Panc1 (cell line): ENCODE measurements at regions not wholly inside any gene's neighbourhood (a gene's known extent, or its start where the extent isn't known, plus 50 kb on each side); places are given as distances from the start of the nearest gene placed in this dataset.

Source experiments
- ATAC-seq: fragments of 200-7000 bp; cut with Tn5 transposase; 2 replicates; pipeline ENCODE4 v1.9.1; 2020; ENCODE audit warnings: mild to moderate bottlenecking, moderate library complexity
- BruUV-seq: library from RNA; stranded (reverse); fragments of 400-500 nt; replicated peaks from 2 replicates; lab custom pipeline; 2021; lab: Mats Ljungman, UMichigan
- CTCF ChIA-PET: fragments of 300-600 bp; sonication (Branson Sonifier 250); formaldehyde crosslinking; loops from one replicate; lab custom pipeline; 2022; ENCODE audit warnings: antibody characterized with exemption; lab: Charles Lee
- POLR2A ChIA-PET: fragments of 300-600 bp; sonication (Branson Sonifier 250); formaldehyde crosslinking; loops from one replicate; lab custom pipeline; 2022; ENCODE audit warnings: antibody characterized with exemption; lab: Charles Lee
- DNase-seq: peaks from one replicate; pipeline ENCODE4 v3.0.0-alpha.2; 2010; ENCODE audit warnings: low read depth, low spot score
- H3K27ac ChIP-seq: 2 replicates; pipeline ENCODE4 v1.5.1; 2011; ENCODE audit warnings: mild to moderate bottlenecking, low read length, inconsistent platforms
- H3K27me3 ChIP-seq: fragments of 200-500 bp; sonication (Bioruptor generic); 2 replicates; pipeline ENCODE4 v1.6.0; 2014; ENCODE audit warnings: low read length, inconsistent platforms; ENCODE audit not compliant: control insufficient read depth, insufficient read depth
- H3K36me3 ChIP-seq: fragments of 200-500 bp; sonication (Bioruptor generic); 2 replicates; pipeline ENCODE4 v1.5.1; 2014; ENCODE audit warnings: inconsistent platforms, mild to moderate bottlenecking, low read length, moderate library complexity; ENCODE audit not compliant: control insufficient read depth, insufficient read depth
- H3K4me1 ChIP-seq: 2 replicates; pipeline ENCODE4 v1.5.1; 2011; ENCODE audit warnings: inconsistent platforms, mild to moderate bottlenecking, low read length, moderate library complexity; ENCODE audit not compliant: control insufficient read depth, insufficient read depth
- H3K4me3 ChIP-seq, 2 experiments: 2 replicates each; pipeline ENCODE4 v1.5.1; 2011 to 2012; ENCODE audit warnings: low read depth in 2 of 2, low read length in 2 of 2, mild to moderate bottlenecking in 2 of 2, inconsistent platforms in 1 of 2, moderate library complexity in 1 of 2
- H3K9me3 ChIP-seq: fragments of 200-500 bp; sonication (Bioruptor generic); 2 replicates; pipeline ENCODE4 v1.5.1; 2014; ENCODE audit warnings: low read depth, mild to moderate bottlenecking, inconsistent platforms, low read length, moderate library complexity; ENCODE audit not compliant: control insufficient read depth, insufficient read depth
- POLR2AphosphoS5 ChIP-seq: IDR thresholded peaks from 2 replicates; pipeline ENCODE4 v1.6.1; 2012; ENCODE audit warnings: mild to moderate bottlenecking, low read depth, low read length, moderate library complexity
- SIN3A ChIP-seq: IDR thresholded peaks from 2 replicates; pipeline ENCODE4 v1.6.1; 2012; ENCODE audit warnings: low read depth, mild to moderate bottlenecking, low read length, moderate library complexity, borderline replicate concordance; ENCODE audit not compliant: insufficient read depth
- TCF7L2 ChIP-seq: IDR thresholded peaks from 2 replicates; pipeline ENCODE4 v1.6.1; 2011; ENCODE audit warnings: mild to moderate bottlenecking, low read depth, low read length, inconsistent platforms
- in situ Hi-C: cut with HindIII; loops from 2 replicates; pipeline ENCODE4 v1.10.0; 2016; ENCODE audit warnings: low sequenced_read_pairs, low pct_unique_long_range_greater_than_20kb
- intact Hi-C: fragments of 100-400 bp; cut with micrococcal nuclease; formaldehyde crosslinking; loops from one replicate; pipeline ENCODE4 v1.10.0; 2022; ENCODE audit not compliant: unreplicated experiment
- TF ChIP-seq, protein P1 (sequence below): fragments of 450-650 bp; IDR thresholded peaks from 2 replicates; pipeline ENCODE4 v1.5.1; 2017; ENCODE audit warnings: mild to moderate bottlenecking
- TF ChIP-seq, protein P2 (sequence below), 2 experiments: IDR thresholded peaks; 2 replicates each; pipeline ENCODE4 v1.6.1; 2011 to 2012; ENCODE audit warnings: low read depth in 2 of 2, control low read depth in 1 of 2, low read length in 1 of 2, mild to moderate bottlenecking in 1 of 2, moderate library complexity in 1 of 2; ENCODE audit not compliant: insufficient read depth in 1 of 2

DNA sequence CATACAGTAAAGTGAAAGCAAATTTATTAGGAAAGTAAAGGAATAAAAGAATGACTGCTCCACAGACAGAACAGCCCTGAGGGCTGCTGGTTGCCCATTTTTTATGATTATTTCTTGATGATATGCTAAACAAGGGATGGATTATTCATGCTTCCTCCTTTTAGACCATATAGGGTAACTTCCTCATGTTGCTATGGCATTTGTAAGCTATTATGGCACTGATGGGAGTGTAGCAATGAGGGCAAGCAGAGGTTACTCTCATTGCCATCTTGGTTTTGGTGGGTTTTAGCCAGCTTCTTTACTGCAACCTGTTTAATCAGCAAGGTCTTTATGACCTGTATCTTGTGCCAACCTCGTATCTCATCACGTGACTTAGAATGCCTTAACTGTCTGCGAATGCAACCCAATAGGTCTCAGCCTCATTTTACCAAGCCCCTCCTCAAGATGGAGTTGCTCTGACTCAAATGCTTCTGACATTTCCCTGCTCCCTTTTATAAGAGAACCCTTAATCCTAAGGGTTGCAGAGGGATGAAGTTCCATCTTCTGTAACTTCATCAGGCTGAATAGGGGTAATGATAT lies 280.1 kb upstream of the RGS17 start:
- intact Hi-C loops (no loop called here), in situ Hi-C loops (no loop called here)
- Histone ChIP-seq H3K27ac (no peak overlapping the region), H3K36me3 (no peaks in the 10 kb centered on the region), H3K9me3 (no peaks in the 10 kb centered on the region), H3K4me1 (no peaks in the 10 kb centered on the region), H3K4me3 (no peak overlapping the region), H3K27me3 (no peaks in the 10 kb centered on the region)
- ChIA-PET POLR2A (no interaction called here), CTCF (no interaction called here)
- TF ChIP-seq, protein P1, sequence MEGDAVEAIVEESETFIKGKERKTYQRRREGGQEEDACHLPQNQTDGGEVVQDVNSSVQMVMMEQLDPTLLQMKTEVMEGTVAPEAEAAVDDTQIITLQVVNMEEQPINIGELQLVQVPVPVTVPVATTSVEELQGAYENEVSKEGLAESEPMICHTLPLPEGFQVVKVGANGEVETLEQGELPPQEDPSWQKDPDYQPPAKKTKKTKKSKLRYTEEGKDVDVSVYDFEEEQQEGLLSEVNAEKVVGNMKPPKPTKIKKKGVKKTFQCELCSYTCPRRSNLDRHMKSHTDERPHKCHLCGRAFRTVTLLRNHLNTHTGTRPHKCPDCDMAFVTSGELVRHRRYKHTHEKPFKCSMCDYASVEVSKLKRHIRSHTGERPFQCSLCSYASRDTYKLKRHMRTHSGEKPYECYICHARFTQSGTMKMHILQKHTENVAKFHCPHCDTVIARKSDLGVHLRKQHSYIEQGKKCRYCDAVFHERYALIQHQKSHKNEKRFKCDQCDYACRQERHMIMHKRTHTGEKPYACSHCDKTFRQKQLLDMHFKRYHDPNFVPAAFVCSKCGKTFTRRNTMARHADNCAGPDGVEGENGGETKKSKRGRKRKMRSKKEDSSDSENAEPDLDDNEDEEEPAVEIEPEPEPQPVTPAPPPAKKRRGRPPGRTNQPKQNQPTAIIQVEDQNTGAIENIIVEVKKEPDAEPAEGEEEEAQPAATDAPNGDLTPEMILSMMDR, result no peak
- TF ChIP-seq SIN3A, result no peak
- TF ChIP-seq TCF7L2, result no peak
- TF ChIP-seq, protein P2, sequence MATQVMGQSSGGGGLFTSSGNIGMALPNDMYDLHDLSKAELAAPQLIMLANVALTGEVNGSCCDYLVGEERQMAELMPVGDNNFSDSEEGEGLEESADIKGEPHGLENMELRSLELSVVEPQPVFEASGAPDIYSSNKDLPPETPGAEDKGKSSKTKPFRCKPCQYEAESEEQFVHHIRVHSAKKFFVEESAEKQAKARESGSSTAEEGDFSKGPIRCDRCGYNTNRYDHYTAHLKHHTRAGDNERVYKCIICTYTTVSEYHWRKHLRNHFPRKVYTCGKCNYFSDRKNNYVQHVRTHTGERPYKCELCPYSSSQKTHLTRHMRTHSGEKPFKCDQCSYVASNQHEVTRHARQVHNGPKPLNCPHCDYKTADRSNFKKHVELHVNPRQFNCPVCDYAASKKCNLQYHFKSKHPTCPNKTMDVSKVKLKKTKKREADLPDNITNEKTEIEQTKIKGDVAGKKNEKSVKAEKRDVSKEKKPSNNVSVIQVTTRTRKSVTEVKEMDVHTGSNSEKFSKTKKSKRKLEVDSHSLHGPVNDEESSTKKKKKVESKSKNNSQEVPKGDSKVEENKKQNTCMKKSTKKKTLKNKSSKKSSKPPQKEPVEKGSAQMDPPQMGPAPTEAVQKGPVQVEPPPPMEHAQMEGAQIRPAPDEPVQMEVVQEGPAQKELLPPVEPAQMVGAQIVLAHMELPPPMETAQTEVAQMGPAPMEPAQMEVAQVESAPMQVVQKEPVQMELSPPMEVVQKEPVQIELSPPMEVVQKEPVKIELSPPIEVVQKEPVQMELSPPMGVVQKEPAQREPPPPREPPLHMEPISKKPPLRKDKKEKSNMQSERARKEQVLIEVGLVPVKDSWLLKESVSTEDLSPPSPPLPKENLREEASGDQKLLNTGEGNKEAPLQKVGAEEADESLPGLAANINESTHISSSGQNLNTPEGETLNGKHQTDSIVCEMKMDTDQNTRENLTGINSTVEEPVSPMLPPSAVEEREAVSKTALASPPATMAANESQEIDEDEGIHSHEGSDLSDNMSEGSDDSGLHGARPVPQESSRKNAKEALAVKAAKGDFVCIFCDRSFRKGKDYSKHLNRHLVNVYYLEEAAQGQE (IDR thresholded peaks at IDR 0.05; ENCODE audit: insufficient read depth in 1 of 2, low read depth in 2 of 2, low read length in 1 of 2), result no peak
- TF ChIP-seq POLR2AphosphoS5, result no peak
- DNase-seq (no peak), ATAC-seq (no peak)
- BruUV-seq, result no TSS peak

DNA sequence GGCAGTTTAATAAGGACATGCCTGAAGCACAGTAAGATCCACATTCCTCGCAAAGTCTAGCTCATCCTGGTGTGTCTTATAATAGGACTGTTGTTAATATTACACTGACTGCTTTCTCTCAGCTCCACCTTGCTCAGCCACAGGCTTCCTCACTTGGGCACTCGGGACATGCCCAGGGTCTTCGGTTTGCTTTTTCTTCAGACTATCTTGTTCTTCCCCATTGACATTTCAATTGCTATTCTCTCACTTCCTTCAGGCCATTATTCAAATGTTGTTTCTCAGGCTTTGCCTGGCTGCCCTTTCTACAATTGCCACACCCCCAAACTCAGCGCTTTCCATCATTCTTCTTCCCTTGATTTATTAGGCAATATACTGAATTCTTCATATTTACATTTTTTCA lies 274.8 kb upstream of the RGS17 start:
- TF ChIP-seq SIN3A, result no peak
- TF ChIP-seq, protein P1, result no peak
- no peak for TF ChIP-seq POLR2AphosphoS5
- TF ChIP-seq, protein P2 (IDR thresholded peaks at IDR 0.05; ENCODE audit: insufficient read depth in 1 of 2, low read depth in 2 of 2, low read length in 1 of 2), result no peak
- no peak for TF ChIP-seq TCF7L2
- H3K9me3 ChIP-seq, result no peaks in the 10 kb centered on the region
- POLR2A ChIA-PET, result no interaction called here
- DNase-seq (no peak), ATAC-seq (no peak)
- no TSS peak for BruUV-seq
- no peak overlapping the region for H3K27ac ChIP-seq
- no peaks in the 10 kb centered on the region for H3K4me1 ChIP-seq
- intact Hi-C loops, result no loop called here
- no peaks in the 10 kb centered on the region for H3K36me3 ChIP-seq
- in situ Hi-C loops, result no loop called here
- no peaks in the 10 kb centered on the region for H3K27me3 ChIP-seq
- H3K4me3 ChIP-seq, result no peak overlapping the region
- CTCF ChIA-PET, result no interaction called here
